ENCODE measurements at regions not wholly inside any gene's neighbourhood (a gene's known extent, or its start where the extent isn't known, plus 50 kb on each side); places are given as distances from the start of the nearest gene placed in this dataset.

DNA sequence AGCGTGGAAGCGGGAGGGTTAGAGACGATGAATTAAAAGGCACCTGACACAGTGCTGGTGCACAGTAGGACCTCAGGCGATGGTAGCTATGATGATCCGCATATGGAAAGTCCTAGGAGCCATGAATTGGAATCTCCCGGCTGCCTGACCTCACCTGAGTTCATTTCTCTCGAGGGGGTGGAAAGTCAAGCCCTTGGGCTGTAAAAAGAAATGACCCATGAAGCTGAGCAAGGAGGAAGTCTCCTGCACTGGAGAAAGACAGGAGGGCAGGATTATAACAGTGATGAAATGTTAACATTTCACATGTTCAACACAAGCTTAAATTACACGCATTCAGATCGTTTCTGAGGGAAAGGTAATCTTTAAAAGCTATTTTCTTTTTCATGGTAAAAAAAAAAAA is 481.2 kb downstream of the MATN1 start:
- TF ChIP-seq, protein P1, sequence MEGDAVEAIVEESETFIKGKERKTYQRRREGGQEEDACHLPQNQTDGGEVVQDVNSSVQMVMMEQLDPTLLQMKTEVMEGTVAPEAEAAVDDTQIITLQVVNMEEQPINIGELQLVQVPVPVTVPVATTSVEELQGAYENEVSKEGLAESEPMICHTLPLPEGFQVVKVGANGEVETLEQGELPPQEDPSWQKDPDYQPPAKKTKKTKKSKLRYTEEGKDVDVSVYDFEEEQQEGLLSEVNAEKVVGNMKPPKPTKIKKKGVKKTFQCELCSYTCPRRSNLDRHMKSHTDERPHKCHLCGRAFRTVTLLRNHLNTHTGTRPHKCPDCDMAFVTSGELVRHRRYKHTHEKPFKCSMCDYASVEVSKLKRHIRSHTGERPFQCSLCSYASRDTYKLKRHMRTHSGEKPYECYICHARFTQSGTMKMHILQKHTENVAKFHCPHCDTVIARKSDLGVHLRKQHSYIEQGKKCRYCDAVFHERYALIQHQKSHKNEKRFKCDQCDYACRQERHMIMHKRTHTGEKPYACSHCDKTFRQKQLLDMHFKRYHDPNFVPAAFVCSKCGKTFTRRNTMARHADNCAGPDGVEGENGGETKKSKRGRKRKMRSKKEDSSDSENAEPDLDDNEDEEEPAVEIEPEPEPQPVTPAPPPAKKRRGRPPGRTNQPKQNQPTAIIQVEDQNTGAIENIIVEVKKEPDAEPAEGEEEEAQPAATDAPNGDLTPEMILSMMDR (IDR thresholded peaks at IDR 0.05): no peak
- H3K36me3 Mint-ChIP-seq (ENCODE audit: low read depth): no peaks in the 10 kb centered on the region
- H3K9me3 Mint-ChIP-seq: peaks cover 55% of the 10 kb centered on the region
- H3K4me1 Mint-ChIP-seq (ENCODE audit: low read depth): no peaks in the 10 kb centered on the region
- no peak for DNase-seq
- no peak overlapping the region for H3K27ac Mint-ChIP-seq
- H3K27me3 Mint-ChIP-seq (ENCODE audit: insufficient read depth): no peaks in the 10 kb centered on the region; the same call in 1 of the 2 replicates
- no peak overlapping the region for H3K4me3 Mint-ChIP-seq

DNA sequence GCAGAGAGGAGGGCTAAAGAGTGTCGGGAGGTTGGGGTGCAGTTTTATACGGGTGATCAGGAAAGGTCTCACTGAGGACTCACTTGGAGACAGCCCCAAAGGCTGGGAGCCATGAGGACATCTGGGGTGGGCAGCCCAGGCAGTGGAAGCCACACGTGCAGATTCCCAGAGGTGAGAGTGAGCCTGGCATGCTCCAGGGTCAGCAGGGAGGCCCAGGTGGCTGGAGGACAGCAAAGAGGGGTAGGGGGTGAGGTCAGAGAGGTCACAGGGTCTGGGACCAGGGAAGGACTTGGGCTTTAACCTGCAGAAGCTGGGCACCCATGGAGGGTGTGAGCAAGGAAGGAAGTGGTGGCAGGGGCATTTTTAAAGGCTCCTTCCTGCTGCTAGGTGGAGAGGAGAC is 481.7 kb downstream of the MATN1 start:
- TF ChIP-seq, protein P1 (IDR thresholded peaks at IDR 0.05): no peak
- no peak overlapping the region for H3K27ac Mint-ChIP-seq
- peaks cover 53% of the 10 kb centered on the region for H3K9me3 Mint-ChIP-seq
- H3K27me3 Mint-ChIP-seq (ENCODE audit: insufficient read depth): no peaks in the 10 kb centered on the region; the same call in 1 of the 2 replicates
- no peak for DNase-seq
- no peaks in the 10 kb centered on the region for H3K4me1 Mint-ChIP-seq (ENCODE audit: low read depth)
- H3K4me3 Mint-ChIP-seq: no peak overlapping the region
- H3K36me3 Mint-ChIP-seq (ENCODE audit: low read depth): no peaks in the 10 kb centered on the region

DNA sequence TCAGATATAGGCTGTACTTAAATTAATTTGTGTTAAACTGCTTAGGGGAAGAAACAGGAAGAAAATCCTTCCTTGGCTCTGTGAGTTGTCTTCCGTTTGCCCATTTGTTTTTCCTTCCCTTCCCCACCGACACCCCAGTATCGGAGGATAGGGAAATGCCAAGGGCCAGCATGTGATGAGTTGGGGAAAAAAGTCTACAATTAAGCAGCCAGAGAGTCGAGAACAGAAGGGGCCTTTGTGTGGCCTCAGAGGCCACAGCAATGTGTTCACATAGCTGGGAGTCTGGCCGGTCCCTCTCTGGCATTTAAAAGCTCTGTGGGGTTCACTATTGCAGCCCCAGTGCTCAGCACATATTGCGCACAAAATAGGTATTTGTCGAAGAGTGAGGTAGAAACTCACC is 489.3 kb downstream of the MATN1 start:
- Mint-ChIP-seq H3K4me1 (ENCODE audit: low read depth) (no peaks in the 10 kb centered on the region), H3K9me3 (peaks cover 53% of the 10 kb centered on the region), H3K4me3 (no peak overlapping the region), H3K27me3 (ENCODE audit: insufficient read depth) (peaks cover 2% of the 10 kb centered on the region; the same call in 1 of the 2 replicates), H3K36me3 (ENCODE audit: low read depth) (no peaks in the 10 kb centered on the region), H3K27ac (no peak overlapping the region)
- DNase-seq: no peak
- TF ChIP-seq, protein P1 (IDR thresholded peaks at IDR 0.05): no peak

DNA sequence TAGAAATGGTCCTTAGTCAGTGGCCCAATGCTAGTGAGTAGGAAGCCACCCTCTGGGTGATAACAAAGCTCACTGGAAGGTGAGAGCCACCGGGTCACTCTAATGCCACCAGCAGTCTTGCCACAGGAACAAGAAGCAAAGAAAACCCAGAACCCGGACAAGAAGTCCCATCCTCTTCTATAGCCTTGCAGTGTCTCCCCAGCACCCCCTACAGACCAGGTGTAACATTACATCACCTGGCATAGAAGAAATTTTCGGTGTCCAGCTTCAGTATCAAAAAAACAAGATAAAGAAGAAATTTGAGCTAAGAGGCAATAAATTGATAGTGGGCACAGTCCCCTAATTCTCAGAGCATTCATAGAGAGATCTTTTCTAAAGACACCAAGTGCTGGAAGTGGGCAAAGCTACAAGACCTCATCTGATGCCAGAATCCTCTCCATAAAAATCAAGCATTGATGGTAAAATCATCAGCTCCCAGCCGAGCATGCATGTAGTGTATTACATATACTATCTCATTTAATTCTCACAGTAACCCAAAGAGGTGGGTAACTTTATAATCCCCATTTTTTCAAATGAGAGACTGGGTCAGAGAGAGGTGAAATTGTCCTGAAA is 491.0 kb downstream of the MATN1 start:
- no peak for DNase-seq
- peaks cover 2% of the 10 kb centered on the region; the same call in 1 of the 2 replicates for H3K27me3 Mint-ChIP-seq (ENCODE audit: insufficient read depth)

DNA sequence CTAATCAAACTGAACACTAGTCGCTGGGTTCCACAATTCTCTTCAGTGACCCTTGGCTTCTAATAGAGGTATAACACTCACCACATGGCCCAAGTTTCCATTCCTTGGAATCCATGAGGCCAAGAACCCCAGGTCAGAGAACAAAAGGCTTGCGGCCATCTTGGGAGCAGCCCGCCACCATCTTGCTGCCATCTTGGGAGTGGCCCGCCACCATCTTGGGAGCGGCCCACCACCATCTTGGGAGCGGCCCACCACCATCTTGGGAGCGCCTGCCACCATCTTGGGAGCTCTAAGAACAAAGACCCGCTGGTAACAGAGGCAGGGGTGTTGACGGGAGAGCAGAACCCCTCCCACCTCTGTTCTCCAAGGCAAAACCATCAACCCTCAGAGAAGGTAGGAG is 493.4 kb downstream of the MATN1 start:
- peaks cover 2% of the 10 kb centered on the region; the same call in 1 of the 2 replicates for H3K27me3 Mint-ChIP-seq (ENCODE audit: insufficient read depth)

More for the DNA sequence above, 491.0 kb downstream of the MATN1 start:
- Mint-ChIP-seq H3K36me3 (ENCODE audit: low read depth) (no peaks in the 10 kb centered on the region), H3K4me1 (ENCODE audit: low read depth) (no peaks in the 10 kb centered on the region), H3K9me3 (peaks cover 51% of the 10 kb centered on the region), H3K27ac (no peak overlapping the region), H3K4me3 (no peak overlapping the region)
- TF ChIP-seq, protein P1 (IDR thresholded peaks at IDR 0.05): peak; percentile 37

More for the DNA sequence above, 493.4 kb downstream of the MATN1 start:
- Mint-ChIP-seq H3K9me3 (peaks cover 41% of the 10 kb centered on the region), H3K4me3 (no peak overlapping the region), H3K27ac (no peak overlapping the region), H3K4me1 (ENCODE audit: low read depth) (no peaks in the 10 kb centered on the region), H3K36me3 (ENCODE audit: low read depth) (no peaks in the 10 kb centered on the region; the same call in 1 of the 2 replicates)
- TF ChIP-seq, protein P1 (IDR thresholded peaks at IDR 0.05): no peak
- DNase-seq: no peak

Measured in HFFc6 (cell line).